NCI-H774 (cell line): ENCODE measurements at regions not wholly inside any gene's neighbourhood (a gene's known extent, or its start where the extent isn't known, plus 50 kb on each side); places are given as distances from the start of the nearest gene placed in this dataset.

Experiments
- DNase-seq: peaks from one replicate; lab custom pipeline; 2025; lab: John Stamatoyannopoulos, UW

GRCh38 chr1:209399800-209400199 is 183.7 kb upstream of the CAMK1G start:
- DNase-seq, result no peak

GRCh38 chr1:209400351-209401220 is 182.9 kb upstream of the CAMK1G start:
- DNase-seq, result no peak

- no peak for DNase-seq
These were observed 180.8 kb upstream of the CAMK1G start for GRCh38 chr1:209402697-209403096.

GRCh38 chr1:209403921-209404320 is 179.6 kb upstream of the CAMK1G start:
- DNase-seq, result no peak

- no peak for DNase-seq
These were observed 178.9 kb upstream of the CAMK1G start for GRCh38 chr1:209404577-209404976.

GRCh38 chr1:209405183-209405814 is 178.2 kb upstream of the CAMK1G start:
- DNase-seq, result no peak

- DNase-seq, result no peak
These were observed 177.3 kb upstream of the CAMK1G start for GRCh38 chr1:209406168-209406567.

GRCh38 chr1:209406595-209406994 is 176.9 kb upstream of the CAMK1G start:
- no peak for DNase-seq

- DNase-seq, result no peak
These were observed 173.7 kb upstream of the CAMK1G start for GRCh38 chr1:209409780-209410179.

- DNase-seq, result no peak
These were observed 172.0 kb upstream of the CAMK1G start for GRCh38 chr1:209411491-209411929.

- DNase-seq, result no peak
These were observed 171.5 kb upstream of the CAMK1G start for GRCh38 chr1:209412036-209412435.

- no peak for DNase-seq
These were observed 170.9 kb upstream of the CAMK1G start for GRCh38 chr1:209412566-209412965.

- no peak for DNase-seq
These were observed 170.5 kb upstream of the CAMK1G start for GRCh38 chr1:209413062-209413461.

GRCh38 chr1:209414803-209415329 is 168.6 kb upstream of the CAMK1G start:
- DNase-seq, result no peak

GRCh38 chr1:209416039-209416438 is 167.5 kb upstream of the CAMK1G start:
- DNase-seq, result no peak

GRCh38 chr1:209416716-209417115 is 166.8 kb upstream of the CAMK1G start:
- no peak for DNase-seq

- no peak for DNase-seq
These were observed 165.8 kb upstream of the CAMK1G start for GRCh38 chr1:209417761-209418160.

GRCh38 chr1:209420276-209420675 is 163.2 kb upstream of the CAMK1G start:
- DNase-seq, result no peak

- no peak for DNase-seq
These were observed 162.3 kb upstream of the CAMK1G start for GRCh38 chr1:209421186-209421585.

- DNase-seq, result no peak
These were observed 161.4 kb upstream of the CAMK1G start for GRCh38 chr1:209421978-209422680.

- DNase-seq, result no peak
These were observed 157.6 kb upstream of the CAMK1G start for GRCh38 chr1:209425959-209426358.

- no peak for DNase-seq
These were observed 156.2 kb upstream of the CAMK1G start for GRCh38 chr1:209427277-209427676.

- DNase-seq, result no peak
These were observed 155.7 kb upstream of the CAMK1G start for GRCh38 chr1:209427811-209428210.
